ENCODE measurements at regions not wholly inside any gene's neighbourhood (a gene's known extent, or its start where the extent isn't known, plus 50 kb on each side); places are given as distances from the start of the nearest gene placed in this dataset.

- TF ChIP-seq, protein P1, sequence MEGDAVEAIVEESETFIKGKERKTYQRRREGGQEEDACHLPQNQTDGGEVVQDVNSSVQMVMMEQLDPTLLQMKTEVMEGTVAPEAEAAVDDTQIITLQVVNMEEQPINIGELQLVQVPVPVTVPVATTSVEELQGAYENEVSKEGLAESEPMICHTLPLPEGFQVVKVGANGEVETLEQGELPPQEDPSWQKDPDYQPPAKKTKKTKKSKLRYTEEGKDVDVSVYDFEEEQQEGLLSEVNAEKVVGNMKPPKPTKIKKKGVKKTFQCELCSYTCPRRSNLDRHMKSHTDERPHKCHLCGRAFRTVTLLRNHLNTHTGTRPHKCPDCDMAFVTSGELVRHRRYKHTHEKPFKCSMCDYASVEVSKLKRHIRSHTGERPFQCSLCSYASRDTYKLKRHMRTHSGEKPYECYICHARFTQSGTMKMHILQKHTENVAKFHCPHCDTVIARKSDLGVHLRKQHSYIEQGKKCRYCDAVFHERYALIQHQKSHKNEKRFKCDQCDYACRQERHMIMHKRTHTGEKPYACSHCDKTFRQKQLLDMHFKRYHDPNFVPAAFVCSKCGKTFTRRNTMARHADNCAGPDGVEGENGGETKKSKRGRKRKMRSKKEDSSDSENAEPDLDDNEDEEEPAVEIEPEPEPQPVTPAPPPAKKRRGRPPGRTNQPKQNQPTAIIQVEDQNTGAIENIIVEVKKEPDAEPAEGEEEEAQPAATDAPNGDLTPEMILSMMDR (conservative IDR thresholded peaks at IDR 0.05; ENCODE audit: low read depth, low read length) = no peak
- TF ChIP-seq EZH2 (IDR thresholded peaks at IDR 0.05; ENCODE audit: low read length, unreplicated experiment) = no peak
These were observed 59.8 kb upstream of the NFIB start for GRCh38 chr9:14373706-14374105.

All from PC-3 (cell line).